RWPE2 (cell line): ENCODE measurements at regions not wholly inside any gene's neighbourhood (a gene's known extent, or its start where the extent isn't known, plus 50 kb on each side); places are given as distances from the start of the nearest gene placed in this dataset.

Experiments
- ATAC-seq: fragments of 200-7000 bp; cut with Tn5 transposase; 3 replicates; pipeline ENCODE4 v1.9.1; 2021; ENCODE audit warnings: low read depth
- DNase-seq: peaks from one replicate; pipeline ENCODE4 v3.0.0-alpha.2; 2020; ENCODE audit warnings: low spot score
- H3K27ac ChIP-seq: fragments of 450-650 bp; 2 replicates; pipeline ENCODE4 v1.5.1; 2017; ENCODE audit warnings: mild to moderate bottlenecking; ENCODE audit not compliant: poor library complexity, severe bottlenecking
- H3K27me3 ChIP-seq: fragments of 250-450 bp; sonication (Bioruptor Pico); 2 replicates; pipeline ENCODE4 v1.5.1; 2021; ENCODE audit warnings: mild to moderate bottlenecking, moderate library complexity; ENCODE audit not compliant: insufficient read depth, poor library complexity, severe bottlenecking
- H3K36me3 ChIP-seq: fragments of 250-450 bp; sonication (Bioruptor Pico); 2 replicates; pipeline ENCODE4 v1.5.1; 2020; ENCODE audit warnings: low read depth, mild to moderate bottlenecking, moderate library complexity
- H3K4me1 ChIP-seq: fragments of 250-450 bp; sonication (Bioruptor Pico); 2 replicates; pipeline ENCODE4 v1.5.1; 2021; ENCODE audit warnings: mild to moderate bottlenecking, moderate library complexity; ENCODE audit not compliant: insufficient read depth, poor library complexity, severe bottlenecking
- H3K4me3 ChIP-seq: fragments of 250-450 bp; sonication (Bioruptor Pico); 2 replicates; pipeline ENCODE4 v1.5.1; 2021; ENCODE audit warnings: mild to moderate bottlenecking, moderate library complexity; ENCODE audit not compliant: severe bottlenecking
- H3K9me3 ChIP-seq: fragments of 250-450 bp; sonication (Bioruptor Pico); 2 replicates; pipeline ENCODE4 v1.5.1; 2021; ENCODE audit warnings: mild to moderate bottlenecking, moderate library complexity; ENCODE audit not compliant: severe bottlenecking
- CTCF ChIP-seq: fragments of 450-650 bp; IDR thresholded peaks from one replicate; pipeline ENCODE4 v1.5.1; 2017; ENCODE audit warnings: mild to moderate bottlenecking, moderate library complexity; ENCODE audit not compliant: poor library complexity, severe bottlenecking

DNA sequence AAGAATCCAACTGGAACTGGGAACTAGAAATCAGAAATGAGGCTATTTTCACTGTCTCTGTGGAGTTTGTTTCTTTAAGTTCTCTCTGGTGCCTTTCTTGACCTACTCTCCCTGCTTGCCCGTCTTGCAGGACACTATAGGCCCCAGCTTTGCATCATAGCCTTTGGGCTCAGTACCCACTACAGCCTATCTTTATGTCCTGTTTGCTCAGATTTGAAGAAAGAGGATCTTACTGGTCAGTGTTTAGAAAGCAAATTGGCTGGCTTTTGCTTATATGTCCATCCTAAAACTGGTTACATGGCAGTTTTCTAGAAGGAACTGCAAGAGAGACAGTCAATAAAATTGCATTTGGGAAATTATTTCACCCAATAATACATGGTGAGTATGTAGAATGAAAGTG lies 231.8 kb upstream of the TBL1XR1 start:
- no peaks in the 10 kb centered on the region for H3K36me3 ChIP-seq
- H3K27ac ChIP-seq = no peak overlapping the region
- H3K27me3 ChIP-seq = no peaks in the 10 kb centered on the region
- ATAC-seq (no peak), DNase-seq (no peak)
- H3K4me3 ChIP-seq = no peak overlapping the region
- no peaks in the 10 kb centered on the region for H3K4me1 ChIP-seq
- TF ChIP-seq CTCF = no peak
- H3K9me3 ChIP-seq = no peaks in the 10 kb centered on the region

GRCh38 chr3:177429771-177430170 lies 232.5 kb upstream of the TBL1XR1 start:
- Histone ChIP-seq H3K36me3 (no peaks in the 10 kb centered on the region), H3K4me1 (no peaks in the 10 kb centered on the region), H3K27me3 (no peaks in the 10 kb centered on the region), H3K4me3 (no peak overlapping the region), H3K9me3 (no peaks in the 10 kb centered on the region), H3K27ac (no peak overlapping the region)
- no peak for ATAC-seq
- no peak for TF ChIP-seq CTCF
- DNase-seq = no peak

DNA sequence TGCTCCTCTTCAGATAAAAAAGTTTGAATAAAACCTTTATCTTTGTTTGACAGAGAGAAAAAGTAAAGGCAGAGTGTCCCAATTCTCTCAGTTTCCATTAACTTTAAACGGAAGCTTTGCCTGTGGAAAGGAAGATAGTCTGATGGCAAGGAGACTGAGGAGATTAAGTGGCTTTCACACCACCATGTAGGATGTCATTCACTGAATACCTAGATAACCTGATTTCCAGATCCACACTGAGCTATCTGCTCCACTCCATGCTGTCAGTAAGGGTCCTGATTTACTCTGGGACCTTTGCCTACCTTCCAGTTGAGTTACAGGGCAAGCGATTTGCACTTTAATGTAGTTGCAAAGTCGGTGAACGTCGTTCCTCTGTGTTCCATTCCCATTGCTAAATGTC lies 233.4 kb upstream of the TBL1XR1 start:
- H3K27me3 ChIP-seq = no peaks in the 10 kb centered on the region
- DNase-seq (no peak), ATAC-seq (no peak)
- no peaks in the 10 kb centered on the region for H3K36me3 ChIP-seq
- no peak overlapping the region for H3K27ac ChIP-seq
- no peak for TF ChIP-seq CTCF
- no peak overlapping the region for H3K4me3 ChIP-seq
- H3K4me1 ChIP-seq = no peaks in the 10 kb centered on the region
- no peaks in the 10 kb centered on the region for H3K9me3 ChIP-seq

DNA sequence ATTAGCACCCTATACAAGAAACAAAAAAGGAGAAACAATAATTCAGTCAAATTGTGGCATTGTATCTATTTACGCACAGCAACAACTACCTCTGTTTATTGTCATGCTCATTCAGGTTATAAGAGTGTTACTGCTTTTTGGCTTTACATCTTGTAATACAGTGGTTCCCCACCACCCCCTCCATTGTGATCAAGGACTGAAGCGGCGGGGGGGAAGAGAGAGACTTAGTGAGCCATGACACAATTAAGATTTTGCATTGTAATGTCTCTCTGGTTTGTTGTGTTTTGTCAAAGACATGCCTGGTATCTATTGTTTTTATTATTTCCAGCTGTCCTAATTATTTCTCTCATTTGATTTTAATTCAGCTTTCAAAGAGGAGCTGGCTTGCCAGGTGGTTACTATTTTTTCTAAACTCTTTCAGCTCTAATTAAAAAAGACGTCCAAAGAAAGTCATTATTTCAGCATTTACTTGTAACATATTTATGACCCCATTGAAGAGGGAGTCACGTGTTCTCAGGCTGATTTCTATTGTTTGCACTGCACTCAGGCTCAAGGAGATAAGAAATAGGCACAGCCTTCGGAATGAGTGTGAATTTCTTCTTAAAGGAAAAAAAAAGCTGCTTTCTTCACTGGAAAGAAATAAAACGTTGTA lies 234.4 kb upstream of the TBL1XR1 start:
- no peak for ATAC-seq
- no peaks in the 10 kb centered on the region for H3K36me3 ChIP-seq
- no peaks in the 10 kb centered on the region for H3K27me3 ChIP-seq
- no peak overlapping the region for H3K4me3 ChIP-seq
- no peaks in the 10 kb centered on the region for H3K4me1 ChIP-seq
- DNase-seq = no peak
- H3K27ac ChIP-seq = no peak overlapping the region
- no peak for TF ChIP-seq CTCF
- no peaks in the 10 kb centered on the region for H3K9me3 ChIP-seq

- no peak overlapping the region for H3K27ac ChIP-seq
- no peaks in the 10 kb centered on the region for H3K4me1 ChIP-seq
- no peaks in the 10 kb centered on the region for H3K36me3 ChIP-seq
- TF ChIP-seq CTCF = no peak
- ATAC-seq (no peak), DNase-seq (no peak)
- no peaks in the 10 kb centered on the region for H3K9me3 ChIP-seq
- no peak overlapping the region for H3K4me3 ChIP-seq
- no peaks in the 10 kb centered on the region for H3K27me3 ChIP-seq
These were observed 238.0 kb upstream of the TBL1XR1 start for GRCh38 chr3:177435301-177435700.
